Panc1 (cell line): ENCODE measurements at regions not wholly inside any gene's neighbourhood (a gene's known extent, or its start where the extent isn't known, plus 50 kb on each side); places are given as distances from the start of the nearest gene placed in this dataset.

ENCODE experiments used
- CTCF ChIP-seq: fragments of 450-650 bp; IDR thresholded peaks from 2 replicates; pipeline ENCODE4 v1.5.1; 2017; ENCODE audit warnings: mild to moderate bottlenecking
- POLR2AphosphoS5 ChIP-seq: IDR thresholded peaks from 2 replicates; pipeline ENCODE4 v1.6.1; 2012; ENCODE audit warnings: mild to moderate bottlenecking, low read depth, low read length, moderate library complexity
- SIN3A ChIP-seq: IDR thresholded peaks from 2 replicates; pipeline ENCODE4 v1.6.1; 2012; ENCODE audit warnings: low read depth, mild to moderate bottlenecking, low read length, moderate library complexity, borderline replicate concordance; ENCODE audit not compliant: insufficient read depth

DNA sequence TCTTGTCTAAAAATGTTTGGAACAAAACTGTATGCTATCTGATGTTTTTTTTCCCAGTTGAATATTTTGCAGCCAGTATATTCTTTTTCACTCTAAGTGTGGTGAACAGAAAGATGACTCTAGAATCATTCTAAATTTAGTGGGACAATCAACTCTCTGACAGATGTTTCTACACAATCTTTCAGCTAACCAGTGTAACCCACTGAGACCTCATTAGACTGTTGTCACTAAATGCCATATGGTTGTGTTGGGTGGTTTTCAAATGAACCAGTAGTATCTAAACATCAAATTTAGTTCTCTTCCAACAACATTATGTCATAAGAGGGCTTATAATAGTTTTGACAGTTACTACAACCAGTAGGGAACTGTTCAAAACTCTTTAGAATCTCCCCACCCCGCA, 129.6 kb upstream of the PRLR start:
- no peak for TF ChIP-seq CTCF
- TF ChIP-seq SIN3A = no peak
- no peak for TF ChIP-seq POLR2AphosphoS5
